MM.1S (cell line): ENCODE measurements at regions not wholly inside any gene's neighbourhood (a gene's known extent, or its start where the extent isn't known, plus 50 kb on each side); places are given as distances from the start of the nearest gene placed in this dataset.

ENCODE experiments used
- DNase-seq: peaks from one replicate; pipeline ENCODE4 v3.0.0-alpha.2; 2015
- H2AFZ ChIP-seq: fragments of 300-600 bp; sonication (generic); 2 replicates; pipeline ENCODE4 v1.6.0; 2016; ENCODE audit warnings: antibody characterized with exemption, low read length
- H3F3A ChIP-seq: fragments of 300-600 bp; sonication (generic); 2 replicates; pipeline ENCODE4 v1.6.1; 2016; ENCODE audit warnings: mild to moderate bottlenecking, antibody characterized with exemption, low read length, moderate library complexity, mixed read lengths; ENCODE audit not compliant: insufficient read depth
- H3K27ac ChIP-seq: fragments of 300-600 bp; sonication (generic); 2 replicates; pipeline ENCODE4 v1.5.1; 2016; ENCODE audit warnings: mild to moderate bottlenecking, low read length
- H3K27me3 ChIP-seq: fragments of 300-600 bp; sonication (generic); replicated peaks from 2 replicates; pipeline ENCODE4 v1.6.0; 2016; ENCODE audit warnings: low read length; ENCODE audit not compliant: insufficient read depth
- H3K36me3 ChIP-seq: fragments of 300-600 bp; sonication (generic); replicated peaks from 2 replicates; pipeline ENCODE4 v1.6.1; 2016; ENCODE audit warnings: mild to moderate bottlenecking, low read length, mixed read lengths; ENCODE audit not compliant: insufficient read depth
- H3K4me1 ChIP-seq: fragments of 300-600 bp; sonication (generic); 2 replicates; pipeline ENCODE4 v1.6.1; 2016; ENCODE audit warnings: low read length, mixed read lengths
- H3K4me2 ChIP-seq: fragments of 300-600 bp; sonication (generic); 2 replicates; pipeline ENCODE4 v1.6.0; 2016; ENCODE audit warnings: low read depth, low read length
- H3K4me3 ChIP-seq: fragments of 300-600 bp; sonication (generic); 2 replicates; pipeline ENCODE4 v1.5.1; 2016; ENCODE audit warnings: low read length, mixed read lengths
- H3K79me2 ChIP-seq: fragments of 300-600 bp; sonication (generic); 2 replicates; pipeline ENCODE4 v1.6.1; 2016; ENCODE audit warnings: mixed run types, low read length, mixed read lengths
- H3K9ac ChIP-seq: fragments of 300-600 bp; sonication (generic); 2 replicates; pipeline ENCODE4 v1.6.1; 2016; ENCODE audit warnings: low read length, mixed read lengths
- H3K9me2 ChIP-seq: fragments of 300-600 bp; sonication (generic); replicated peaks from 2 replicates; pipeline ENCODE4 v1.6.1; 2016; ENCODE audit warnings: mild to moderate bottlenecking, low read length, mixed read lengths; ENCODE audit not compliant: insufficient read depth
- H3K9me3 ChIP-seq: fragments of 300-600 bp; sonication (generic); replicated peaks from 2 replicates; pipeline ENCODE4 v1.6.1; 2016; ENCODE audit warnings: mild to moderate bottlenecking, low read length, mixed read lengths; ENCODE audit not compliant: insufficient read depth
- H4K20me1 ChIP-seq: fragments of 300-600 bp; sonication (generic); 2 replicates; pipeline ENCODE4 v1.6.1; 2016; ENCODE audit warnings: mild to moderate bottlenecking, low read length, moderate library complexity, mixed read lengths; ENCODE audit not compliant: insufficient read depth
- CTCF ChIP-seq: fragments of 300-600 bp; sonication (generic); IDR thresholded peaks from 2 replicates; pipeline ENCODE4 v1.5.1; 2016; ENCODE audit warnings: antibody characterized with exemption, low read length, mixed read lengths
- EZH2 ChIP-seq: fragments of 300-600 bp; sonication (generic); optimal IDR thresholded peaks from 2 replicates; pipeline ENCODE3; 2017; ENCODE audit warnings: low read depth, mild to moderate bottlenecking, antibody characterized with exemption, low read length, mixed read lengths
- EZH2phosphoT487 ChIP-seq: fragments of 300-600 bp; sonication (generic); IDR thresholded peaks from 2 replicates; pipeline ENCODE4 v1.6.1; 2018; ENCODE audit warnings: antibody characterized with exemption, low read length

- no peaks in the 10 kb centered on the region for H3K79me2 ChIP-seq
- no peak for TF ChIP-seq CTCF
- TF ChIP-seq EZH2, result no peak
- no peak for TF ChIP-seq EZH2phosphoT487
- H3K27me3 ChIP-seq, result no peaks in the 10 kb centered on the region; the same call in 1 of the 2 replicates
- no peaks in the 10 kb centered on the region for H3F3A ChIP-seq
- H3K4me1 ChIP-seq, result no peaks in the 10 kb centered on the region
- no peak overlapping the region for H3K4me3 ChIP-seq
- no peak for DNase-seq
- H3K27ac ChIP-seq, result no peak overlapping the region
- H3K9me2 ChIP-seq, result no peaks in the 10 kb centered on the region
- no peak overlapping the region for H3K9ac ChIP-seq
- no peaks in the 10 kb centered on the region for H4K20me1 ChIP-seq
- H3K4me2 ChIP-seq, result no peak overlapping the region
- H3K9me3 ChIP-seq, result no peaks in the 10 kb centered on the region
- no peaks in the 10 kb centered on the region for H3K36me3 ChIP-seq
- no peak overlapping the region for H2AFZ ChIP-seq
Measured at GRCh38 chr1:199691540-199691939, 336.0 kb upstream of the NR5A2 start.

- no peaks in the 10 kb centered on the region for H4K20me1 ChIP-seq
- no peak overlapping the region for H3K9ac ChIP-seq
- H2AFZ ChIP-seq, result no peak overlapping the region
- no peak overlapping the region for H3K27ac ChIP-seq
- no peak overlapping the region for H3K4me2 ChIP-seq
- no peaks in the 10 kb centered on the region for H3K79me2 ChIP-seq
- no peaks in the 10 kb centered on the region; the same call in 1 of the 2 replicates for H3K27me3 ChIP-seq
- H3K4me1 ChIP-seq, result no peaks in the 10 kb centered on the region
- no peaks in the 10 kb centered on the region for H3F3A ChIP-seq
- H3K36me3 ChIP-seq, result no peaks in the 10 kb centered on the region
- TF ChIP-seq EZH2 (no peak), CTCF (no peak), EZH2phosphoT487 (no peak)
- H3K4me3 ChIP-seq, result no peak overlapping the region
- no peaks in the 10 kb centered on the region for H3K9me2 ChIP-seq
- no peaks in the 10 kb centered on the region for H3K9me3 ChIP-seq
- DNase-seq, result no peak
Measured at GRCh38 chr1:199693724-199694123, 333.8 kb upstream of the NR5A2 start.

GRCh38 chr1:199696225-199696624, 331.3 kb upstream of the NR5A2 start:
- no peak for TF ChIP-seq EZH2
- no peak for TF ChIP-seq CTCF
- TF ChIP-seq EZH2phosphoT487, result no peak
- Histone ChIP-seq H3K9ac (no peak overlapping the region), H3K9me2 (no peaks in the 10 kb centered on the region), H3K27me3 (no peaks in the 10 kb centered on the region; the same call in 1 of the 2 replicates), H3K9me3 (no peaks in the 10 kb centered on the region), H3K79me2 (no peaks in the 10 kb centered on the region), H3K4me2 (no peak overlapping the region), H3F3A (no peaks in the 10 kb centered on the region), H4K20me1 (no peaks in the 10 kb centered on the region), H2AFZ (no peak overlapping the region), H3K36me3 (no peaks in the 10 kb centered on the region), H3K4me1 (no peaks in the 10 kb centered on the region), H3K27ac (no peak overlapping the region), H3K4me3 (no peak overlapping the region)
- no peak for DNase-seq
